Dermis microvascular lymphatic vessel endothelial cell (primary cell): ENCODE measurements at regions not wholly inside any gene's neighbourhood (a gene's known extent, or its start where the extent isn't known, plus 50 kb on each side); places are given as distances from the start of the nearest gene placed in this dataset.

Source experiments
- DNase-seq, 2 donors: peaks; one replicate each; pipeline versions ENCODE4 v3.0.0 to v3.0.0-alpha.2; 2010; ENCODE audit warnings: low read depth in 2 of 2

- no peak for DNase-seq
Measured at GRCh38 chr7:85673876-85674275, 487.0 kb upstream of the SEMA3D start.

GRCh38 chr7:85669225-85669624 is 482.4 kb upstream of the SEMA3D start:
- DNase-seq = no peak

DNA sequence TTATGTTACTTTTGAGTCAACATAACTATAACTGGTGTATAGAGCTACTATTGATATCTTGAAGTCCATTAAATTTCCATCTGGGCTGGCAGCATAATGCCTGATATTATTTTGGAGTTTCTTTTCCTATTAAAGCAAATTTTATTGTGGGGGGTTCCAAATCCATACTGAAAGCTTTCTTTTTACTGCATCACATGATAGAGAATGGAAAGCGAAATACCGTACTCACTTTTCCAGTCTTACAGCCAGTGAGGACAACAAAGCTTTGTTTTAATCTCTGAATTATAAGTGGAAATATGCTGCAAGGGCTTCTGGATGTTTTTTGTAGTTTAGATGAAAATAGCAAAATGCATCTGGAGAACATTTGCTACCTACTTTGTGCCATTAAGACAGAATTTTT is 477.5 kb upstream of the SEMA3D start:
- no peak for DNase-seq

- no peak for DNase-seq
Measured at GRCh38 chr7:85659364-85659763, 472.5 kb upstream of the SEMA3D start.

DNA sequence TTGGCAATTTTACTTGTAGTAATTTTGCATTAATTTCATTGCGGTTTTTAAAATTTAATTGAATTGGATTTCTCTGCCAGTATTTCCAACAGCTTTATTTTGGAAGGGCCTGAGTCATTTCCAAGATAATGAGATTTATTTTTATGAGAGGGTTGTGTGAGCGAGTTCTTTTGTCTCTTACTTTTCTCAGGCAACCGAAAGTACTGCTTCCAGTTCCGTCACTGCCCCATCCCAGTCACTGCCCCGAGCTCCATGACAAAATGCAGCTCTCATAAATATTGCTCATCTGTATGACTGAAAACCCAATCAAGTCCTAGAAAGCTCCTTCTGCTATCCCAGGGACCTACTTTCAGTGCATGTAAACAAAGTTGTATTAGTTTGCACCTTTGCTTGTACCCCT is 468.4 kb upstream of the SEMA3D start:
- DNase-seq = no peak

GRCh38 chr7:85644272-85644671 is 457.4 kb upstream of the SEMA3D start:
- DNase-seq = no peak

DNA sequence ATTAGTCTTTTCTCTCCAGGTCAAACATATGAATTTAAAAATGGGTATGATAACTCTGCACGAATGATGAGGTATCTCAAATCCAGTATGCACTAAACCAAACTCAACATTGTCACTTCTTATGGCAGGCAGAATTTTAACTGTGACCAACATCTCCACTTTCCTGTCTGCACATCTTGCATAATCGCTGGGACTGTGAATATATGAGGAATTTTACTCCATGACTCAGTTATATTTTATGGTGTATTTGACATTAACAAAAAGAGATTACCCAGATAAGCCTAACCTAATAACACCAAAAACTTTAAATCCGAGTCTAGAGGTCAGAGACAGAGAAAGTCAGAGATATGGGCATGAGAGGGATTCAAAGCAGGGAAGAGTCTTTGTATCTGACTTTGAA is 454.5 kb upstream of the SEMA3D start:
- no peak for DNase-seq

GRCh38 chr7:85638394-85638793 is 451.5 kb upstream of the SEMA3D start:
- no peak for DNase-seq

DNA sequence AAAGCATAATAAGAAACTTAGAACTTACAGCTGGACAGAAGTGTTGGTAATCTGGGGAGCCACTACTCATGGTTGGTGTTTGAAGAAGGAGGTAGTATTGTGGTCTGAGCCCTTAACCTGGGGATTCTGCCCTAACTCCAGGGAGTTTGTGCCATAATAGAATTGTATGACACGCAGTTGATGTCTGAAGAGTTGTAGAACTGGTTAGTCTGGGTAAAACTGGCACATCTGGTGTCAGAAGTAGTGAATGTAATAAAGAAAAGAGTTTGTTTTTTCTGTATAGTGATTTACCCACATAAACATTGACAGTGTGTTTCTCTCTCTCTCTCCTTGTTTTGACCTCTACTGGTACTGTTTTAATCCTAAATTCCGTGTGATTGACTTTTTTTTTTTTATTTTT is 448.1 kb upstream of the SEMA3D start:
- DNase-seq = no peak

DNA sequence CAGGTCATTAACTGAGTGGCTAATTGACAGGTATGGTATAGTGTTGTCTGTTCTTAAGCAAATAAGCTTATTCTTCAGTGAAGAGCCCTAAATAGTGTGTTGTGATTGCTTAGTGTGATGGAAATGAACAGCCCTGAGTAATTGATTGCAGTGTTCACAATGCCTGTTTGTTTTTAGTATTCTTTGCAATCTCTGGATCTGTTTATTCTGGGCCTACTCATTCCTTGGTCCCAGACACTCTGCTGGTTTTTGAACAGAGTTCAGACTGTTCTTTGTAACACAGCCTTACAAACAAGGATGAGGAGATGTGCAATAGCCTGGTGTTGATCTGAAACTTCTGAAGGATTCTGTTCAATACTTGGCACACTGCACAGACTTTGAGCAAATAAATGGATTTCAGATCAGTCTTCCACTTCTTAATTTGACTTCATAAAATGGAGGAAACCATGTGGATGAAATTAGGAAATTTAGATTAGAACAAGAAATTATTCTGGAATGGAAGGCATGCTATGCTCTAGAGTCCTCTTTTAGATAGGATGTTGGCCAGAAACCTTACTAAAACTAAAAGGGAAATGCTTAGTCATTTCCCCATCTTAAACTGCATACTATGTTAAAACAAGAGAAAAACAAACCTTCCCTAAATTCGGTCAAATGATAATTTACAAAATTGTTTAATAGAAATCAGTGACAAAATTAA is 444.2 kb upstream of the SEMA3D start:
- DNase-seq = peak in 1 of 2 donors; percentile 41

GRCh38 chr7:85627791-85628586 is 441.1 kb upstream of the SEMA3D start:
- DNase-seq = no peak

GRCh38 chr7:85622059-85622458 is 435.2 kb upstream of the SEMA3D start:
- DNase-seq = no peak

- no peak for DNase-seq
Measured at GRCh38 chr7:85620936-85621685, 434.3 kb upstream of the SEMA3D start.

- DNase-seq = no peak
Measured at GRCh38 chr7:85619236-85619635, 432.4 kb upstream of the SEMA3D start.

- no peak for DNase-seq
Measured at GRCh38 chr7:85614684-85615083, 427.8 kb upstream of the SEMA3D start.

DNA sequence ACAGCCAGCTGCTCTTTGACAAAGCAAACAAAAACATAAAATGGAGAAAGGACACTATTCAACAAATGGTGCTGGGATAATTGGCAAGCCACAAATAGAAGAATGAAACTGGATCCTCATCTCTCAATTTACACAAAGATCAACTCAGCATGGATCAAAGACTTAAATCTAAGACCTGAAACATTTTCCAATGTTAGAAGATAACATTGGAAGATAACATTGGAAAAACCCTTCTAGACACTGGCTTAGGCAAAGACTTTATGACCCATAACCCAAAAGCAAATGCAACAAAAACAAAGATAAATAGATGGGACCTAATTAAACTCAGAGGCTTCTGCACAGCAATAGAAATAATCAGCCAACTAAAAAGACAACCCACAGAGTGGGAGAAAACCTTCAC is 425.7 kb upstream of the SEMA3D start:
- DNase-seq = no peak

GRCh38 chr7:85608804-85609203 is 421.9 kb upstream of the SEMA3D start:
- DNase-seq = no peak

DNA sequence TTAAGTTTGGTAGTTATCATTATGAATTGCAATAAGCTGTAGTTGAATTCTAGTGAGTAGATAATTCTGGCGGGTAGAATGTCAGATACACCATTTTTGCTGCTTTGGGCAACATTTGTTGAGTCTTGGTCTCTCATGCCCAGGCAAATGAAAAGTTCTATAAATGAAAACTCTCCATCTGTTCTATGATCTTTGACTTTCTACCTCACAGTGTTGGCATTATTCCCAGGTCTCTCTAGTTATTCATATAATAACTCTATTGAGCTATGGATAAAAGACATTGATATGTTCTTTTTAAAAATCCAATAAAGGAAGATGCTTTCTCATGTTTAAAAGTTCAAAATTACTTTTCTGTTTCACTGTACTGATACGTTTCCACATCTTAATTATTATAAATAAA is 415.3 kb upstream of the SEMA3D start:
- DNase-seq = peak; percentile 51 to 67

DNA sequence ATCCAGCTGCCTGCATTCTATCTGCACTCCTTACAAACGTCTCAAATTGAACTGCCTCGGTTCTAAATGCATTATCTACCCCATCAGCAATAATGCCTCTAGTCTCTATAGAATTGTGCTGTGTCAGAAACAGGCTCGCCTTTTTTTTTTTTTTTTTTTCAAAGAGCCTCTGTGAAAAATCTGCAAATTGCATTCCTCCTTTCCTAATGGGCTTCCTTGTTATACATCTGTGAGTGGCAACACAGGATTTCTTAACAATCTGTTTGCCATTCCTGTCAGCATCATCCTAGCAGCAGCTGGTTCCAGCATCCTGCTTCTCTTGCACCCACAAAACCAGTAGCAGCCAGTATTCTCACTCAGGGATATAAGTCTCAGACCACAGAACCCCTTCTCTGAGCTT is 413.5 kb upstream of the SEMA3D start:
- no peak for DNase-seq

DNA sequence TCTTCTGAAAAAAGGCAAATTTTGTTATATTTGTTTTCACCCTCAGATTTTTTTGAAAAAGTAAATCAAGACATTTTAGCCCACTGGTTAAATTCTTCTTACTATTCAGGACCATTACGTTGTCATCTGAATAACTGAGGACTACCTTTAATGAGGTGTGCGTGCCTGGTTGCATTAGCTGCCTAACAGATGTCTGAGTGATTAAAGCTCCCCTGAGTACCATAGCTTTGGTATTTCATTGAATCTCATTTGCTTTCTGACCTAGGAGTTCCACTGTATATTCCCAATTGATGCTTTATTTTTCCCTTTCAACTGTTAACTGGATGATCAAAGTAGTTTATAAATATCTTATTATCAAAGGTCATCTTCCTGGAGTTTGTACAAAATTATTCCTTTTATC is 410.0 kb upstream of the SEMA3D start:
- DNase-seq = no peak

DNA sequence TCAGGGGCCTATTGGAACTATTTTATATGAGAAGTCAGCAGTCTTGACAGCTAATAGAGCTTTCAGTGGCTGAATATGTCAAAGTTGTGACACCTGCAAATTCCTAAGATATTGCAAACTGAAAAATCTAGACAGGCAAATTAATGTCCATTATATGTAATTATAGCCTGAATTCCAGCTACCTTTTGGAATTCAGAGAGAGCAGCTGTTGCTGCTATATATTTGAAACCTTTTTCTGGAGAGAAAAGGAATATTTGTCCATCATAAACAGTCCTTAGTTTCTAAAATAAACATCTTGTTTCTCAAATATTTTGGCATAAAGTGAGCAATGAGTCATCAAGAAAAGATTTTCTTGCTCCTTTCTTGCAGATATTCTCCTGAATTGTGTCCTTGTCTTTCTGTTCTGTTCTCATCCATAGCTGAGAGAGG is 408.9 kb upstream of the SEMA3D start:
- no peak for DNase-seq

DNA sequence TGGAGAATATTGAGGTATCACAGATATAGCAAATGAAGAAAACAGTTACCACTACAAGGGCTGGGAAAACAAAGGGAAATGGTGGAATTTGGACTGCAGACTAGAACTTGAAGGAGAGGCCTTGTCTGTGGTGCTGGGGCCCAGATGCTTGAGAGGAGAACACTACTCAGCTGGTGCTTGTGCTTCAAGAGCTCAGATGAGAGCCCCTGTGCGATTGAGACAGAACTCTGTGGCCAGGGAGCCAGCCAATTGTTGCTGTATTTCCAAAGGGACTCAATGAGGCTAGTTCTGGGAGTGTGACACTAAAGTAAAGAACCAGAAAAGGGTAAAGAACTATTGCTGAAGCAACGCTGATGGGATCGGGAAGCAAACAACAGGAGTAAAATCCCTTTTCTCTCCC is 406.5 kb upstream of the SEMA3D start:
- no peak for DNase-seq

GRCh38 chr7:85587785-85588184 is 400.9 kb upstream of the SEMA3D start:
- no peak for DNase-seq
